ENCODE measurements at regions not wholly inside any gene's neighbourhood (a gene's known extent, or its start where the extent isn't known, plus 50 kb on each side); places are given as distances from the start of the nearest gene placed in this dataset.

DNA sequence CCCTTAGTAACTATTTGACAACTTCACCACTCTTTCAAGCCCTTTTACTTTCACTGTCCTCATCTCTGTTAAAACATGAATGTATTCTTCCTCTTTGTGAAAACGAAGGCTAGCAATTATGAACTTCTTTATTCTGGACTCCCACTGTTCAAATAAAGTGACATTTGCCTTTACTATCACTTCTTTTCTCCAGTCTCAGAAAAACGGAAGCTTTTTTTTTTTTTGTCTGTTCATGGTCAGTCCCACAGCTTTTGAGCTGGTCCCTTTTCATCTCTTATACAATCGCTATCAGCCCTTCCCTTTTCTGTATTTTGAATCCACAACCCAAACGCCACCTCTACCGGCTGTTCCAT lies 327.7 kb downstream of the DKK2 start (continued):
- no peak for TF ChIP-seq ZNF331 (CRISPR knock-in tag; IDR thresholded peaks at IDR 0.05; ENCODE audit: low read depth)
- TF ChIP-seq, protein P1, sequence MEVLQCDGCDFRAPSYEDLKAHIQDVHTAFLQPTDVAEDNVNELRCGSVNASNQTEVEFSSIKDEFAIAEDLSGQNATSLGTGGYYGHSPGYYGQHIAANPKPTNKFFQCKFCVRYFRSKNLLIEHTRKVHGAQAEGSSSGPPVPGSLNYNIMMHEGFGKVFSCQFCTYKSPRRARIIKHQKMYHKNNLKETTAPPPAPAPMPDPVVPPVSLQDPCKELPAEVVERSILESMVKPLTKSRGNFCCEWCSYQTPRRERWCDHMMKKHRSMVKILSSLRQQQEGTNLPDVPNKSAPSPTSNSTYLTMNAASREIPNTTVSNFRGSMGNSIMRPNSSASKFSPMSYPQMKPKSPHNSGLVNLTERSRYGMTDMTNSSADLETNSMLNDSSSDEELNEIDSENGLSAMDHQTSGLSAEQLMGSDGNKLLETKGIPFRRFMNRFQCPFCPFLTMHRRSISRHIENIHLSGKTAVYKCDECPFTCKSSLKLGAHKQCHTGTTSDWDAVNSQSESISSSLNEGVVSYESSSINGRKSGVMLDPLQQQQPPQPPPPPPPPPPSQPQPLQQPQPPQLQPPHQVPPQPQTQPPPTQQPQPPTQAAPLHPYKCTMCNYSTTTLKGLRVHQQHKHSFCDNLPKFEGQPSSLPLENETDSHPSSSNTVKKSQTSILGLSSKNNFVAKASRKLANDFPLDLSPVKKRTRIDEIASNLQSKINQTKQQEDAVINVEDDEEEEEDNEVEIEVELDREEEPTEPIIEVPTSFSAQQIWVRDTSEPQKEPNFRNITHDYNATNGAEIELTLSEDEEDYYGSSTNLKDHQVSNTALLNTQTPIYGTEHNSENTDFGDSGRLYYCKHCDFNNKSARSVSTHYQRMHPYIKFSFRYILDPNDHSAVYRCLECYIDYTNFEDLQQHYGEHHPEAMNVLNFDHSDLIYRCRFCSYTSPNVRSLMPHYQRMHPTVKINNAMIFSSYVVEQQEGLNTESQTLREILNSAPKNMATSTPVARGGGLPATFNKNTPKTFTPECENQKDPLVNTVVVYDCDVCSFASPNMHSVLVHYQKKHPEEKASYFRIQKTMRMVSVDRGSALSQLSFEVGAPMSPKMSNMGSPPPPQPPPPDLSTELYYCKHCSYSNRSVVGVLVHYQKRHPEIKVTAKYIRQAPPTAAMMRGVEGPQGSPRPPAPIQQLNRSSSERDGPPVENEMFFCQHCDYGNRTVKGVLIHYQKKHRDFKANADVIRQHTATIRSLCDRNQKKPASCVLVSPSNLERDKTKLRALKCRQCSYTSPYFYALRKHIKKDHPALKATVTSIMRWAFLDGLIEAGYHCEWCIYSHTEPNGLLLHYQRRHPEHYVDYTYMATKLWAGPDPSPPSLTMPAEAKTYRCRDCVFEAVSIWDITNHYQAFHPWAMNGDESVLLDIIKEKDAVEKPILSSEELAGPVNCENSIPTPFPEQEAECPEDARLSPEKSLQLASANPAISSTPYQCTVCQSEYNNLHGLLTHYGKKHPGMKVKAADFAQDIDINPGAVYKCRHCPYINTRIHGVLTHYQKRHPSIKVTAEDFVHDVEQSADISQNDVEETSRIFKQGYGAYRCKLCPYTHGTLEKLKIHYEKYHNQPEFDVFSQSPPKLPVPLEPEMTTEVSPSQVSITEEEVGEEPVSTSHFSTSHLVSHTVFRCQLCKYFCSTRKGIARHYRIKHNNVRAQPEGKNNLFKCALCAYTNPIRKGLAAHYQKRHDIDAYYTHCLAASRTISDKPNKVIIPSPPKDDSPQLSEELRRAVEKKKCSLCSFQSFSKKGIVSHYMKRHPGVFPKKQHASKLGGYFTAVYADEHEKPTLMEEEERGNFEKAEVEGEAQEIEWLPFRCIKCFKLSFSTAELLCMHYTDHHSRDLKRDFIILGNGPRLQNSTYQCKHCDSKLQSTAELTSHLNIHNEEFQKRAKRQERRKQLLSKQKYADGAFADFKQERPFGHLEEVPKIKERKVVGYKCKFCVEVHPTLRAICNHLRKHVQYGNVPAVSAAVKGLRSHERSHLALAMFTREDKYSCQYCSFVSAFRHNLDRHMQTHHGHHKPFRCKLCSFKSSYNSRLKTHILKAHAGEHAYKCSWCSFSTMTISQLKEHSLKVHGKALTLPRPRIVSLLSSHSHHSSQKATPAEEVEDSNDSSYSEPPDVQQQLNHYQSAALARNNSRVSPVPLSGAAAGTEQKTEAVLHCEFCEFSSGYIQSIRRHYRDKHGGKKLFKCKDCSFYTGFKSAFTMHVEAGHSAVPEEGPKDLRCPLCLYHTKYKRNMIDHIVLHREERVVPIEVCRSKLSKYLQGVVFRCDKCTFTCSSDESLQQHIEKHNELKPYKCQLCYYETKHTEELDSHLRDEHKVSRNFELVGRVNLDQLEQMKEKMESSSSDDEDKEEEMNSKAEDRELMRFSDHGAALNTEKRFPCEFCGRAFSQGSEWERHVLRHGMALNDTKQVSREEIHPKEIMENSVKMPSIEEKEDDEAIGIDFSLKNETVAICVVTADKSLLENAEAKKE (CRISPR knock-in tag; IDR thresholded peaks at IDR 0.05) = no peak

DNA sequence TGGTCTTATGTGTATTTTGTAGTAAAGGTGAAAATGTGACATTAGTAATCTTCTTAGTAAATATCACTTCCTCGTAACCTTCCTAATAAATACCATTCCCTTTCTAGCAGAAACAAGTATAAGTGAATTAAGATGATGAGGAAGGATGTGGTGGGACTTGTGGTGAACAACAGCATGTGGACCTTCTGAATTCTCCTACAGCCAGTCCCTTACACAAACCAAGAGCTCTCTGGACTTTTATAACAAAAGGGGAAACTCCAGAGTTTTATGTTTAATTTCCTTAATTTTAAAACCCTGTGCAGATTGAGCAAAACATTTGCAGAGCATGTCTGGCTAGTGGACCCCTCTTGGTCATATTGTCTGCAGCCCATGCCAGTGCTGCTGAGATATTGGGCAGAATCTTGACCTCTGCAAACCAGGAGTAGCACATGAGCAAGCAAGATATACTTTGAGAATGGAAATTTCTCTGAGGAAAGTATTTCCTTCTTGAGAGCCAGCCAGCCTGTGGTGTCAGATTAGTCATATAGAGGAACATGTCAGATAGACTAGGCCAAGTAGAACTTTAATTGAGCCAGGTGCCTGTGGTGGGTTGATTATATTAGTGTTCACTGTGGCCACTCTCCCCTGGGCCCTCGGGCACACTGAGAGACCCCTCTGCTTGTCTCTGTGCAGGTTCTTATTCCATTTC lies 328.2 kb downstream of the DKK2 start:
- Mint-ChIP-seq H3K4me3 (no peak overlapping the region), H3K36me3 (ENCODE audit: low read depth) (peaks cover under 1% of the 10 kb centered on the region; the same call in 2 of the 3 replicates), H3K4me1 (no peaks in the 10 kb centered on the region), H3K27me3 (ENCODE audit: insufficient read depth, low read depth, poor library complexity) (no peaks in the 10 kb centered on the region), H3K27ac (no peak overlapping the region; the same call in 1 of the 2 replicates), H3K9me3 (peaks cover 9% of the 10 kb centered on the region; the same call in 2 of the 3 replicates)
- Histone ChIP-seq H4K20me1 (replicated peaks; ENCODE audit: insufficient read depth) (no peaks in the 10 kb centered on the region), H3K4me1 (ENCODE audit: insufficient read depth) (no peaks in the 10 kb centered on the region), H3K36me3 (ENCODE audit: insufficient read depth) (no peaks in the 10 kb centered on the region), H3K4me3 (no peak overlapping the region), H3K27me3 (ENCODE audit: insufficient read depth) (no peaks in the 10 kb centered on the region), H3K4me2 (no peak overlapping the region), H3F3A (replicated peaks; ENCODE audit: low read depth) (no peaks in the 10 kb centered on the region), H3K79me2 (replicated peaks; ENCODE audit: insufficient read depth) (no peaks in the 10 kb centered on the region), H2AFZ (no peak overlapping the region), H3K27ac (ENCODE audit: low read depth) (no peak overlapping the region), H3K9me2 (ENCODE audit: insufficient read depth) (no peaks in the 10 kb centered on the region)
- ATAC-seq (no peak), DNase-seq (ENCODE audit: low spot score) (no peak)
- TF ChIP-seq JUNB (IDR thresholded peaks at IDR 0.05; ENCODE audit: unreplicated experiment) (no peak), POLR2AphosphoS5 (IDR thresholded peaks at IDR 0.05; ENCODE audit: low read depth) (no peak), NANOG (IDR thresholded peaks at IDR 0.05; ENCODE audit: borderline replicate concordance) (no peak), EZH2phosphoT487 (IDR thresholded peaks at IDR 0.05; ENCODE audit: unreplicated experiment) (no peak), STAT1 (IDR thresholded peaks at IDR 0.05; ENCODE audit: unreplicated experiment) (no peak)
- TF ChIP-seq, protein P1 (CRISPR knock-in tag; IDR thresholded peaks at IDR 0.05) = no peak
- TF ChIP-seq, protein P2, sequence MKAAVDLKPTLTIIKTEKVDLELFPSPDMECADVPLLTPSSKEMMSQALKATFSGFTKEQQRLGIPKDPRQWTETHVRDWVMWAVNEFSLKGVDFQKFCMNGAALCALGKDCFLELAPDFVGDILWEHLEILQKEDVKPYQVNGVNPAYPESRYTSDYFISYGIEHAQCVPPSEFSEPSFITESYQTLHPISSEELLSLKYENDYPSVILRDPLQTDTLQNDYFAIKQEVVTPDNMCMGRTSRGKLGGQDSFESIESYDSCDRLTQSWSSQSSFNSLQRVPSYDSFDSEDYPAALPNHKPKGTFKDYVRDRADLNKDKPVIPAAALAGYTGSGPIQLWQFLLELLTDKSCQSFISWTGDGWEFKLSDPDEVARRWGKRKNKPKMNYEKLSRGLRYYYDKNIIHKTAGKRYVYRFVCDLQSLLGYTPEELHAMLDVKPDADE (IDR thresholded peaks at IDR 0.05) = no peak

Data from GM23338 (cell line).